ENCODE measurements at regions not wholly inside any gene's neighbourhood (a gene's known extent, or its start where the extent isn't known, plus 50 kb on each side); places are given as distances from the start of the nearest gene placed in this dataset.

DNA sequence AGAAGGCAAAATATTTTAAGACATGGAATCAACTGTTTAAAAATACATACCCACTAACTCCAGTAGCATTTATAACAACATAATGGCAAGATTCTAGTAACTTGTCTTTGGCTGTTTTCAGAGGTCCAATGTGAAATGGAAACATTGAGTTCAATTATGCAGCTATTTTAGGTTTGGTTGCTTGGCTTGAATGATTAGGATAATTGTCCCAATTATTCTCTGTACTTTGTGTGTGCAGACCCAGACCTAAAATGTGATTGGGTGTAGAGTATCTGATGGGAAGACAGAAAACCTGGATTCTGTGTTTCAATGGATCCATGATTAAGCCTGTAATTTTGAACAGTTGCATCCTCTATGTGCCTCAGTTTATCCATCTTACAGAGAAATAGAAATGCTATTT is 392.7 kb upstream of the NFE2L3 start:
- no peak for DNase-seq

DNA sequence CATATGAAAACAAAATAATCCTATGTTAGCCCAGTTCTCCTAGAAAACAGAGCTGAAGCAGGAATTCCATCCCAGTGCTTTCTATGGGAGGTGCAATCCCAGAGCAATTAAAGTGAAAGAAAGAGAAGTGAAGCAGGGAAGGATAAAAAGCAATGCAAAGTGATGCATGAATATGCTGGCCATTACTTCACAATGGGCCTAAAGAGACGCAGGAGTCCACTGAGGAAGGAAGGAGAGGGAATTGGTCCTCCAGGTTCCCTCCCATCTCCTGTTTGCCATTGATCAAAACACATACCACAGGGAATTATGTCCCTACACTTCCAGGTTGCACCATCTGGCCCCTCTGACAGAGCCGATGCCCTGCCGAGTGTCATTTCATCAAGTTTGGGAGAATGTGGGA is 392.2 kb upstream of the NFE2L3 start:
- no peak for DNase-seq

DNA sequence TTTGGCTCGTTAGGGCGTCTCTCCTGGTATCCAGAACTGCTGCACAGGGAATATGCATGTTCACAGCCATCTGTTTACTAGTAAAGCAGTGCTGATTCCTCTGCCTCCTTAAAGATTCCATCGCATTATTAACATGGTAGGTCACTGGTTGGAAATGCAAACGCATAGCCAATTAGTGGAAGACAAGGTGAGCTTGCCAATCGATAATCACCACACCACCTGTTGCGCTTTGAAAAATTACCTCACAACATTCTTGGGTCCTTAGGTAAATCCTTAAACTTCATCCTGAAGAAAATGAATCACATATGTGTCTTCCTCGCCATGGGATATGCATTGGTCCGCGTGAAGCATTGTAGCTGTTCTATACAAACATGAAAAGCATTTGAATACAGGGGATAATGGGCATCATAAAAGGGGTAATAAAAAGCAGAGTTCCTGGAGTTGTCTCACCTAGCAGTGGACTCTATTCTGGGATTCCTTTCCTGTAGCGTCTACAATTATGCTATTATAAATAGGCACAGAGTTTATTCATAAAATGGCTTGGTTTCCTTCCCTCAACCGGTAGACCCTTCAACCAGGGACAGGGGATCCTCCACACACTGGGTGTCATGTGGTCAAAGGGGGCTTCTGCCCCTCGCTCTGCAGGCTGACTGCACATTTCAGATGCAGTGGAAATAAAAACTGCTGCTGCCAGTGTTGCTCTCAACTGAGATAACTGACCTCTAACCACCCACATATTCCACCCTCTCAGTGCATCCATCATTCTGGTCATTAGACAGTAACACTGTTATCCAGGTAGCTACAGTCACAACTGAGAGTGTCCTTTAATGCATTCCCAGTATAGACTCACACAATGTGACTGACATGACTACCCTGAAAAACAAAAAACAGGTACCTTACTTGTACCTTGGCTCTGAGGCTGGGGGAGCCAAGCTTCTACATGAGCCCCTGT is 389.2 kb upstream of the NFE2L3 start:
- no peak for DNase-seq

DNA sequence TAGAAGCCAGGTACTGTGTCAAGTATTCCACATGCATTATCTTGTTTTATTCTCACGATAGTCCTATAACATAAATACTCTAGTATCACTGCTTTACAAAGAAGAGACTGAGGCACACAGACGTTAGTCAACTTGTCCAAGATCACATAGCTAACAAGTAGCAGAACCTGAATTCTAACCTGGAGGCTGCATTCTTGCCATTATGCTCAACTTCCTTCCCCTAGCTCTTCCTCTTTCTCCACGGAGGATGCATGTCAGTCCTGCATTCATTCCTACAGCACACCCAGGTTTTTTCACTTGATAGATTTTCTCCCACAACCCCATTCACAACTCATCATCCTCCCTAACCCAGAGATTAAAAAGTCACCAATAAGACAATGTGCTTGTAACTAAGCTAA is 388.5 kb upstream of the NFE2L3 start:
- no peak for DNase-seq

DNA sequence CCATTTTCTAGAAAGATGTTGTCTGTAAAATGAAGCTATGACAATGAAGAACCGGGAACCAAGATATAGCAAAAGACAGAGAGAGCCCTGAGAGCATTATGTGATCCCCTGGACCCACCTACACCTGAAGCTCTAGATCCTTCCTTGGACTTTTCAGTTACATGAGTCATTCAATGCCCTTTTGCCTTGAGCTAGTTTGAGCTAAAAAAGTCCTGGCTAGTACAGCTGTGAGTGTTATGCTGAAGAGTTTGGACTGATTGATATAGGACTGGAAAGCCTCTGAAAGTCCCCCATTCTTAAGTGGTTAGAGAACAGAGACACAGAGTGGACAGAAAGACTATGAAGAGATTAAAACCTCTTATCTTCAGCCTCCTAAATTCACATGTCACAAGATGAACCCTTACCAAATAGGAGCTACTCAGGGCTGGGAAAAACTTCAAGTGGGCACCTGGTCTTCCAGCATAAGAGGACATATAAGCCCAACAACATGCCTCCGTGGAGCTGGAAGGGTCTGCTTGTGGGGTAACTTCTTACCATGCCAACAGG is 386.8 kb upstream of the NFE2L3 start:
- DNase-seq, result no peak

DNA sequence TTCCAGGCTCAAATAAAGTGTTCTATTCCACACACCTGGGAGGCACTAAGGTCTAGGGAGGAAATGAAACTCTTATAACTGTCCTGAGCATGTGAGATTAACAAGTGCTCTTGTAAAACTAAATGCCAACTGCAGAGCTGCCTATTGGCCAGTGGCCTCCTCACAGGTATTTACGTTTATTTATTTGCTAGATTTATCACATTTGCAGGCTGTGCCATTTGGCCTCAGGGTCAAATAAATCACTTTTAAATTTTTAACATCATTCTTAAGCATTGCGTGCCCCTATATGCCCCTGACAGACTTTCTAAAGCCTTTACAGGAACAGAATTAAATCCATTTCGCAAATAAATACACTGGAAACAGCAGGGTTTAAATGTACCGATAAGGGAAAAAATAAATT is 381.8 kb upstream of the NFE2L3 start:
- DNase-seq, result no peak

DNA sequence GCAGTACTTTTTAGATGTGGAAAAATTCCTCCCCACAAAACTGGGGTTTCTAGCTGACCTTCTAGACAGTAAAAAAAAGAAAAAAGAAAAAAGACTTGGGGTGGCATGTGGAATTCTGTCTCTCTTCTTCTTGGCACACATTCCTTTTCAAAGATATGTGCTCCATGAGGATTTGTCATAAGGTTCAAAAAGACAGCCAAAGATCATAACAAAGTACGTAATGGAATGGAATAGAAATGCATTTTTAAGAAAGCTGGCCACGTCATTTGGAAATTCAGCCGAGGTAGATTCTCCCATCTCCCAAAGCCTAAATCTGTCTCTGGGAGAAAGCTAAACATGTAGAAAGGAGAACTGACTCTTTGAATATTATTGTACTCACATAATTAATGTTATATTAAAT is 381.3 kb upstream of the NFE2L3 start:
- DNase-seq, result no peak

DNA sequence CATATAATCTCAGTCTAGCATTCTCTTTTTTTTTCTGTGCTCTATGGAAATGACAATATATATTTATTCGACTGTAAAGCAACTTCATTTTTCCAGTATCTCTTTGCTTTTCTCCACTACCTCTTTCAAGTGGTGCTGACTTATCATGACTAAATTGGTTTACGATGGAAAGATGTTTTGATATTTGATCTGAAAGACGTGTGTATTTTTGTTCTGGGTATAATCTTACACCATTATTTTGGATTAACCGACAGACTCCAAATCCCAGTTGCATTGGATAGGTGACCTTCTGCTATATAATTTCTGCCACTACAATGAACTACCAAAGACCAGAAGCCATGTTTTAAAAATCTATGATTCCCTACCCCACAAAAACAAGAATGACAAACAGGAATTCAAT is 380.5 kb upstream of the NFE2L3 start:
- no peak for DNase-seq

DNA sequence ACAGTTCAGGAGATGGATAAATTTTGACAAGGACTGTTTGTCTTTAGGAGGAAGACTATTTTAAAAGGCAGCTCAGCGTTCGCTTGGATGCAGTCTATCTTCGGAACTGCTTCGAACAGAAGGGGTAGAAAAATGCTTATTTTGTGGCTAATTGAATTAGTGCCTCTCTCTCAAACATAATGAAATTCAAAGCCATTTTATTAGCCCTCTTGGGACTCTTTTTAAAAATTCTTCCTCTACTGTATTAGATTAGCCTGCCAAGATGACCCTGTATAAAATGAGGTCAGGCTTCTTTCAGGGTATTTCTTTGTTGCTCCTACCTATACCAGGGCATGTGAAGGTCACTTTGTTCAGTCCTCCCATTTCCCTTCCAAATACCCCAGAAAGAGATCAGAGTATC is 379.2 kb upstream of the NFE2L3 start:
- no peak for DNase-seq

DNA sequence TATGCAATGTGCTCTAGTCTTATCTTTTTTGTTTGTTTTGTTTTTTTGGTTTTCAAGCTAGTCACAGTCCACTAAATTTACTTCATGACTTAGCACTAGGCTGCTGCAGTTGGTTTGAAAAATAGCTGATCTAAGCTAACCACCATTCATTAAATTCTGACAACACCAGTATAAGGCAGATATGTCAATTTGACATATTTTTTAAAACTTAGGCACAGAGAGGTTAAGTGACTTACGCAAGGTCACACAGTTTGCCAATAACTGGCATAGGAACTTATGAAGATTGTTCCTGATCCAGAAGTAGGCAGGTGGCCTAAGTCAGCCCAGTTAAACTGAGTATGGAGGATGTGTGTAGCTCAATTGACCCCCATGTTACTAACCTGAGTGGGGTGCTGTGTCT is 377.3 kb upstream of the NFE2L3 start:
- no peak for DNase-seq

DNA sequence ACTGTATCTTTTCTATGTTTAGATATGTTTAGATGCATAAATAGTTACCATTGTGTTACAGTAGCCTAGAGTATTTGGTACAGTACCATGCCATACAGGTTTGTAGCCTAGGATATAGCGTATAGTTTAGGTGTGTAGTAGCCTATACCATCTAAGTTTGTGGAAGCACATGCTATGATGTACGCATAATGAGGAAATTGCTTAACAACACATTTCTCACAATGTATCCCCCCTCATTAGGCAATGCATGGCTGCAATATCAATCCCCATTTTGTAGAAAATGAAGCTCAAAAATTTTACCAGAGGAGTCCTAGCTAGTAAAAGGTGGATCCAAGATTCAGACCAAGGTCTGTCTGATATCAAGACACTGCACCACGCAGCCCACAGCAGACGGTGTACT is 376.4 kb upstream of the NFE2L3 start:
- DNase-seq, result no peak

DNA sequence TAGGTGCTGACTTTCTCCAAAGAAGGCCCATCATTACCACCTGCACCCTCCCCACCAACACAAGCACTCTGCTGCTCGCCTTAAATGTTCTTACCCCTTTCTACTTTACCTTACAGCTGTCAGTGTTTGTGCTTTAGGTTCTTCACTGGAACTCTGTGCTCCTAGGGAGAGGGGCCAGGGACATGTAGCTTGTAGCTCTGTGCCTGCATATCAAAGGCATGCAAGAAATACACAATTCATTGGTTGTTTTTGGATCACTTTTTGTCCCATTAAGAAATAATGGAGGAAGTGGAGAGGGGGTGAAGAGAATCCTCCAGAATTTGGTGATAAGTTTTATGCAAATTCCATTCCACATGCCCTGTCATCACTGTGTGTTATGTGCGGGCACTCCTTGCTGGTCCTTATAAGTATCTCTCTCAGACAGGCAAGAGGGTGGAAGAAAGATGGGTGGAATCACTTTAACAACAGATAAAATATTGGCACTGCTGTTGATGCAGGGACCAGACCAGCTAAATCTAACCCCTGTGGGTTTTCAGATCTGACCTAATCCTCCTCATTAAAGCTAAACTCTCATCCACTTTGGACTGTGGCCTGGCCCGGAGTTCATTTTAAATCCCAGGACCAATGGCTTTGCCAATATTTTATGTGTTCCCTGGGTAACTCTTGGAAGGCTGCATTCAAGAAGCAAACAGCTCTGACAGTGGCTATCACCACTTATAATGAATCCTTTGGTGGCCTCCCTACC is 375.8 kb upstream of the NFE2L3 start:
- DNase-seq, result no peak

DNA sequence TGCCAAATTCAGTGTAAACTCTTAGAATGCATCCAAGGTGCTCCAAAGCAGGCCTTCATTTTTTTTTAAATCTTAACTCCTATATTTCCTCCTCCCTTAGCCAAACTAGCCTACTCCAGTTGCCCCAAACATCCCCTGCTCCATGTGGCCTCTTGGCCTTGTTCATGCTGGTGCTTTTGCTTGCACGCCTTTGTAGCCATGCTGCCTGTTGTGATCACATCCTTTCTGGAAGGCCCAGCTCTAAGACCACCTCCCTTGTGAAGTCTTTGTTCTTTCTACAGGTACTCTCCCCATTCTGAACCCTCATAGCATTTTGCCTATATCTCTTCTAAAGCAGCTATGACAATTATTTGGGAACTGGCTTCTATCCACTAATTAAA is 375.3 kb upstream of the NFE2L3 start:
- DNase-seq, result no peak

DNA sequence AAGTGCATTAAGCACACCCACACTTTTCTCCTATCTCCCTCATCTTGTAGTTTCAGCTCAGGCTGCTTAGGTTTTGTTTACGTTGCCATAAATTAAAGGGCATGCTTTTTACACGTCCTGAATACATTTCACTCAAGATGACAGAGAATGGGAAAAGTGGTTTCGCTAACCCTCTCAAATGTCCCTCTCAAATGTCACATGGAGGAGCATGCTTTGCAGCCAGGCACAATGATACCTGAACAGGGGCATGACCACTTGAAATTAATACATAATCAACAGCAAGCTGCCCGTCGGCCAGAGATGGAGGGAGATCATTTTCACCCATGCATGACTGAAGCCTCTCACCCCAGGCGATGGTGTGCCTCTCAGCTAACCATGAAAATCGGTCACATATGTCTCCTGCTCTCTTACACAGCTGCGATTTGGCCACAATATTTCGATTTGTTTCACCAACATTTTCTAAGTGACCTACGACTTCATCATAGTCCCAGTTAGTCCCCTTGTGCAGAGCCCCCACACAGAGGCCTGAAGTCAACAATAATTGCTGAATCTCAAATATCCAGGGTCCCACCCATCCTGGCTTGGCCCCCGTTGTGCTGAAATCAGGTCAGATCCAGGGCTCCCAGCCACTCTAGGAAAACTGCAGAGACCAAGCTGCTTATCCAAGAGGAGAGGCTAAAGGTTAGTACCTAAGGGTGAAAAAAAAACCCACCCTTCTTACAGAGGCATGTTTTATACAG is 373.9 kb upstream of the NFE2L3 start:
- DNase-seq, result no peak

DNA sequence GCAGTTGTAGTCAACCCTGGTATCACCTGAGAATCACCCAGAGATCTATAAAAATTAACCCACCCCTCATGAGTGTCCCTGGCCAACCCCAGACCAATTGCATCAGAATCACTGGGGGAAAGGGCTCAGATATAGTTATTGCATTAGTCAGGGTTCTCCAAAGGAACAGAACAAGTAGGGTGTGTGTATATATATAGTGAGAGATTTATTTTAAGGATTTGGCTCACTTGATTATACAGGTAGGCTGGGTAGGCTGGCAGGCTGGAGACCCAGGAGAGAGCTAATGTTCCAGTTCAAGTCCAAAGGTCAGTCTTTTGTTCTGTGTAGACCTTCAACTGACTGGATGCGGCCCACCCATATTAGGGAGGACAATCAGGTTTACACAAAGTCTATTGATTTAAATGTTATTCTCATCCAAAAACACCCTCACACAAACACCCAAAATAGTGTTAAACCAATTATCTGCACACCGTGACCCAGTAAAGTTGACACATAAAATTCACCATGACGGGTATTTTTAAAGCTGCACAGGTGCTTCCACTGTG is 372.9 kb upstream of the NFE2L3 start:
- DNase-seq, result no peak

DNA sequence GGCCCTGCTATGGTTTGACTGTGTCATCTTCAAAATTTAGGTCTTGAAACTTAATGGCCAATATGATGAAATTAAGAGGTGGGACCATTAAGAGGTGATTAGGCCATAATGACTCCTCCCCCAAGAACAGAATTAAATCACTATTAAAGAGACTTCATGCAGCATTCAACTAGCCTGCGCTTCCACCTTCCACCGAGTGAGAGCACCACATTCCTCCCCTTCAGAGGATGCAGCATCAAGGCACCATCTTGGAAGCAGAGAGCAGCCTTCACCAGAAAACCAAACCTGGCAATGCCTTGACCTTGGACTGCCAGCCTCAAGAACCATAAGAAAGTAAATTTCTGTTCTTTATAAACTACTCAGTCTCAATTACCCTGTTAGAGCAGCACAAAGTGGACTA is 371.1 kb upstream of the NFE2L3 start:
- DNase-seq, result no peak

DNA sequence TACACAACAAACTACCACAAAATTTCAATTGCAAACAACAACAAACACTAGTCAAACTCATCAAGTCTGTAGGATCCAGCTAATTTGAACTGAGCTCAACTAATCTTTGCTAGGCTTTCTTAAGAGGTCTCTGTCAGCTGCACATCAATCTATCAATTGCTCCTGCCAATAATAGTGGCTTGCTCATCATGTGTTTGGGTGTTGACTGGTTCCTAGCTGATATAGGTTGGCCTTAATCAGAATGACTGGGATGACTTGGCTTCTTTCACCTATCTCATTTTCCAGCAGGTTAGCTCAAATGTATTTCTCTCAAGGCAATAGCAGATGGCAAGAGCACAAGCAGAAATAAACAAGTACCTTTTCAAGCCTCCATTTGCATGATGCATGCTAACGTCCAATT is 370.3 kb upstream of the NFE2L3 start:
- DNase-seq, result no peak

DNA sequence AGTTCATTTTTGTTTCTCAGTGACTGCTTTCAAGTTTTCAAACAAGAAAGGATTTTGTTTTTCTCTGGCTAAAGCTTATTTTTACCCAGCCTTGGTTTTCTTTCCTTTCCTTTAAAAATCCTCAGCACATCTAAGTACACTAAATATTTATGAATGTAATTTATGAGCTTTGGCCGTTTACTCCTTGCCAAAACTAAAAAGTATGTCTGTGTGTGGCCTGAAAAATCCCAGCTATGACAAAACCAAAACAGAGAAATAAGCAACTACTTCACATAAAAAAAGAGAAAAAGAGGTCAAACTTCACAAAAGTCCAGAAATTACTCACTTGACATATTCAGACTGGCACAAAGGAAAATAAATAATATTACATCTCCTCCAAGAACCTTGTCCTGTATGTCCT is 365.1 kb upstream of the NFE2L3 start:
- DNase-seq, result no peak

DNA sequence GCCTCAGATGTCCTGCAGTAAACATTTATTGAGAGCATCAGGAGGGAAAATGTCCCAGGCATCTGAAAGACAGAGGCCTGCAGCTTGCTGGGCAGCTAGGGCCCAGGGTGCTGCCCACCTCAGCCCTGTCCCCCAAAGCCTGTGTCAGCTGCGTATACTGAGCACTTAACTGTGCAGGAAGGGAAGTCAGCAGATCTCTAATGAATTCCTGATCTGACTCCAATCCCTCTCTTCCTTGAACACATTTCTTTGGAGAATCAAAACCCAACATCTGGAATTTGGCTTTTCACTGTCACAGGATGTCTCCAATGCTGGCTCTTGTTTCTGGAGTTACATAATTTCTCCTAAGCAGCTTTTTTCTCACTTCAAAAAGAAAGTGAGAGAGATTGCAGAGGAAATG is 364.7 kb upstream of the NFE2L3 start:
- no peak for DNase-seq

DNA sequence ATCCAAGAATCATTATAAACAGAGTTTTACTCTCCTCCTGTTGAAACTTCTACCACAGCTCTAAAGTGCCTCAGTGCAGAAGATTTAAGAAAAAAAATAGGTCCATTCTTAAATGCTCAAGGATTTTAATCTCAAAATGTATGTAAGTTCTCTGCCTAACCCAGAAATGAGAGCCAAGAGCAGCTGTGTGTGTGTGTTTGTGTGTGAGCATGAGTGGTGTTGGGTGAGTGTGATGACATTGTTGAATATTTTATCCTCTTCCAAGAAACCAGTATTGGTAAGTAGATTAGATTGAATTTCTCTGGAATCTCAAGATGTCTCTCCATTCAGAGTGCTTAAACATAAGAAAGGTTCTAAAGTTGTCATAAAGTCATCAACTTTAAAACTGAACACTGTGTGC is 363.6 kb upstream of the NFE2L3 start:
- DNase-seq, result no peak

DNA sequence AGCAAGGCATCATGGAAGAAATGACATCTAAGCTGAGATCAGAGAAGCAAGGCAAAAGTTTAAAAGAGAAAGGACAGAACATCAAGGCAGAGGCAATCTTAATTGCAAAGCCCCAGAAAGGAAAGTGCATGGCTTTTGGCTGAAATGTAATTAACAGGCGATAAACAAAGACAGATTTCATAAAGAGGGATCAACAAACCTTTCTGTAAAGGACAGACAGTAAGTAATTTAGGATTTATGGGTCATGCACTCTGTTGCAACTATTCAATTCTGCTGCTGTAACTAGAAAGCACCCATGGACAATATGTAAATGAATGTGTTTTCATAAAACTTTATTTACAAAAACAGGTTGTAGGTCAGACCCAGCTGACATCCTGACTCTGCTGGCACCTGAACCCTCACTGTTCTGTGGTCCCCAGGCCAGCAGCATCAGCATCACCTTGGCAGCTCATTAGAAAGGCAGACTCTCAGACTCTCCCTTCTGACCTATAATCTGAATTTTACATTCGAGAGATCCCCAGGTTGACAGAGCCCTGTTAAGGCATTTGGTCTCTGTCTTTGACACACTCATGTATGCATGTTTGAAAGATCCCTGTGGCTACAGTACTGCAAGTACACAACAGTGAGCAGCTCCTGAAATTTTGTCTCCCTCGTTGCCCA is 362.9 kb upstream of the NFE2L3 start:
- DNase-seq, result no peak

Measured in CD4-positive, alpha-beta T cell treated with Interleukin-10 for 1 hour (primary cell).